ENCODE measurements at regions not wholly inside any gene's neighbourhood (a gene's known extent, or its start where the extent isn't known, plus 50 kb on each side); places are given as distances from the start of the nearest gene placed in this dataset.

GRCh38 chr6:3910106-3910663 is 61.0 kb downstream of the FAM50B start:
- no peak for TF ChIP-seq POLR2A (IDR thresholded peaks at IDR 0.05)
- TF ChIP-seq, protein P1, sequence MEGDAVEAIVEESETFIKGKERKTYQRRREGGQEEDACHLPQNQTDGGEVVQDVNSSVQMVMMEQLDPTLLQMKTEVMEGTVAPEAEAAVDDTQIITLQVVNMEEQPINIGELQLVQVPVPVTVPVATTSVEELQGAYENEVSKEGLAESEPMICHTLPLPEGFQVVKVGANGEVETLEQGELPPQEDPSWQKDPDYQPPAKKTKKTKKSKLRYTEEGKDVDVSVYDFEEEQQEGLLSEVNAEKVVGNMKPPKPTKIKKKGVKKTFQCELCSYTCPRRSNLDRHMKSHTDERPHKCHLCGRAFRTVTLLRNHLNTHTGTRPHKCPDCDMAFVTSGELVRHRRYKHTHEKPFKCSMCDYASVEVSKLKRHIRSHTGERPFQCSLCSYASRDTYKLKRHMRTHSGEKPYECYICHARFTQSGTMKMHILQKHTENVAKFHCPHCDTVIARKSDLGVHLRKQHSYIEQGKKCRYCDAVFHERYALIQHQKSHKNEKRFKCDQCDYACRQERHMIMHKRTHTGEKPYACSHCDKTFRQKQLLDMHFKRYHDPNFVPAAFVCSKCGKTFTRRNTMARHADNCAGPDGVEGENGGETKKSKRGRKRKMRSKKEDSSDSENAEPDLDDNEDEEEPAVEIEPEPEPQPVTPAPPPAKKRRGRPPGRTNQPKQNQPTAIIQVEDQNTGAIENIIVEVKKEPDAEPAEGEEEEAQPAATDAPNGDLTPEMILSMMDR (IDR thresholded peaks at IDR 0.05): no peak
